K562 (cell line): ENCODE measurements at regions not wholly inside any gene's neighbourhood (a gene's known extent, or its start where the extent isn't known, plus 50 kb on each side); places are given as distances from the start of the nearest gene placed in this dataset.

Experiments
- ATAC-seq: fragments of 200-7000 bp; cut with Tn5 transposase; 3 replicates; pipeline ENCODE4 v1.9.1; 2020; ENCODE audit warnings: moderate library complexity
- BruUV-seq: library from RNA; stranded (reverse); fragments of 400-500 nt; replicated peaks from 2 replicates; lab custom pipeline; 2021; lab: Mats Ljungman, UMichigan
- CTCF ChIA-PET: fragments of 300-600 bp; formaldehyde crosslinking; extraction: SDS; loops from one replicate; lab custom pipeline; 2021; ENCODE audit warnings: low intra/inter-chr PET ratio; lab: Yijun Ruan, JAX
- POLR2A ChIA-PET: fragments of 300-600, 350-650 bp; sonication (Branson Sonifier 250); formaldehyde crosslinking; extraction: SDS; loops from one replicate; lab custom pipeline; 2021; ENCODE audit warnings: antibody characterized with exemption, inconsistent platforms; lab: Yijun Ruan, JAX
- DNase-seq, 4 experiments: peaks; one replicate each; pipeline versions ENCODE4 v3.0.0 to v3.0.0-alpha.2; 2011 to 2018; ENCODE audit warnings: low spot score in 3 of 4, mixed read lengths in 3 of 4; ENCODE audit errors: extremely low read depth in 1 of 4
- FAIRE-seq: peaks from 2 replicates; lab custom pipeline; 2011; peaks lifted over from hg19 to GRCh38; lab: Jason Lieb, UNC
- H2AFZ ChIP-seq: 2 replicates; pipeline ENCODE4 v1.6.0; 2011; ENCODE audit warnings: low read depth, low read length, control low read depth, inconsistent platforms
- H3K27ac ChIP-seq: fragments of 200-600 bp; 3 replicates; pipeline ENCODE4 v1.8.0; 2011; ENCODE audit warnings: low read depth, mild to moderate bottlenecking, control low read depth, inconsistent platforms, low read length, moderate library complexity, mixed read lengths; ENCODE audit errors: extremely low read depth
- H3K27me3 ChIP-seq, 2 experiments: fragments of 300-600 bp in 1 of 2; 2 replicates in 1 of 2; 3 replicates in 1 of 2; pipeline versions ENCODE4 v1.6.0 to v1.8.0; 2011; ENCODE audit warnings: inconsistent platforms in 2 of 2, low read length in 2 of 2, mild to moderate bottlenecking in 1 of 2, mixed read lengths in 1 of 2, moderate library complexity in 1 of 2; ENCODE audit not compliant: control insufficient read depth in 2 of 2, insufficient read depth in 2 of 2
- H3K36me3 ChIP-seq: fragments of 300-600 bp; 3 replicates; pipeline ENCODE4 v1.8.0; 2011; ENCODE audit warnings: mild to moderate bottlenecking, low read length, inconsistent platforms; ENCODE audit not compliant: control insufficient read depth, insufficient read depth
- H3K4me1 ChIP-seq, 2 experiments: fragments of 200-600 bp in 1 of 2; replicated peaks in 1 of 2; 2 replicates in 1 of 2; 3 replicates in 1 of 2; pipeline versions ENCODE4 v1.5.1 to v1.8.0; 2011; ENCODE audit warnings: inconsistent platforms in 2 of 2, low read length in 2 of 2, mild to moderate bottlenecking in 1 of 2, mixed read lengths in 1 of 2, moderate library complexity in 1 of 2; ENCODE audit not compliant: control insufficient read depth in 2 of 2, insufficient read depth in 2 of 2
- H3K4me2 ChIP-seq: 2 replicates; pipeline ENCODE4 v1.6.1; 2011; ENCODE audit warnings: low read length, control low read depth, inconsistent platforms, mixed read lengths; ENCODE audit not compliant: insufficient read depth
- H3K4me3 ChIP-seq: fragments of 200-600 bp; sonication (generic), shearing (Covaris generic); 2 replicates; pipeline ENCODE4 v1.5.1; 2016; ENCODE audit warnings: control low read depth, inconsistent platforms
- H3K79me2 ChIP-seq: fragments of 200-600 bp; 3 replicates; pipeline ENCODE4 v1.8.0; 2011; ENCODE audit warnings: low read length, inconsistent platforms; ENCODE audit not compliant: control insufficient read depth, insufficient read depth
- H3K9ac ChIP-seq, 2 experiments: 2 replicates each; pipeline versions ENCODE4 v1.6.0 to v1.6.1; 2011; ENCODE audit warnings: low read depth in 2 of 2, low read length in 2 of 2, control low read depth in 1 of 2, inconsistent platforms in 1 of 2, mild to moderate bottlenecking in 1 of 2, mixed read lengths in 1 of 2; ENCODE audit not compliant: insufficient read depth in 1 of 2
- H3K9me1 ChIP-seq: one replicate; pipeline ENCODE4 v1.6.0; 2011; ENCODE audit warnings: inconsistent platforms, mild to moderate bottlenecking, low read length, moderate library complexity; ENCODE audit not compliant: control insufficient read depth, insufficient read depth
- H3K9me3 ChIP-seq: replicated peaks from 2 replicates; pipeline ENCODE4 v1.5.1; 2011; ENCODE audit warnings: low read depth, low read length, inconsistent platforms; ENCODE audit not compliant: control insufficient read depth, insufficient read depth
- H4K20me1 ChIP-seq: replicated peaks from 2 replicates; pipeline ENCODE4 v1.6.1; 2011; ENCODE audit warnings: low read length, inconsistent platforms, mixed read lengths; ENCODE audit not compliant: control insufficient read depth, insufficient read depth
- CBFA2T3 ChIP-seq: fragments of 450-650 bp; IDR thresholded peaks from 2 replicates; pipeline ENCODE4 v1.6.1; 2017
- HLTF ChIP-seq: fragments of 450-650 bp; IDR thresholded peaks from 2 replicates; pipeline ENCODE4 v1.6.1; 2016
- LEF1 ChIP-seq: fragments of 450-650 bp; IDR thresholded peaks from 2 replicates; pipeline ENCODE4 v1.6.1; 2016; ENCODE audit warnings: mild to moderate bottlenecking
- RBFOX2 ChIP-seq: fragments of 200-400 bp; formaldehyde crosslinking; IDR thresholded peaks from 2 replicates; pipeline ENCODE4 v1.6.1; 2017; ENCODE audit warnings: low read depth, mild to moderate bottlenecking, low read length, moderate library complexity
- SMAD1 ChIP-seq: fragments of 150-350 bp; IDR thresholded peaks from 2 replicates; pipeline ENCODE4 v1.6.1; 2014; ENCODE audit warnings: low read length, low read depth; ENCODE audit not compliant: partially characterized antibody
- SMARCC2 ChIP-seq: fragments of 450-650 bp; IDR thresholded peaks from 2 replicates; pipeline ENCODE4 v1.6.1; 2017; ENCODE audit warnings: antibody characterized with exemption, moderate library complexity, mild to moderate bottlenecking, low read depth
- ZBTB12 ChIP-seq: fragments of 250-450 bp; sonication (Bioruptor Pico); IDR thresholded peaks from 2 replicates; pipeline ENCODE4 v1.4.0; 2020
- WGBS: fragments of 100-300 bp; shearing (Covaris generic); methylation state at CpG from one replicate; pipeline ENCODE4 v1.1.6; 2016; ENCODE audit warnings: low coverage, mixed read lengths; ENCODE audit not compliant: insufficient coverage; ENCODE audit errors: missing lambda C conversion rate; 5-methylcytosine and 5-hydroxymethylcytosine counted together
- in situ Hi-C: fragments of 300-500 bp; cut with MboI; formaldehyde crosslinking; loops from 4 replicates; pipeline ENCODE4 v1.15.0; 2018; ENCODE audit warnings: inconsistent platforms, mixed read lengths
- intact Hi-C: fragments of 100-400 bp; cut with micrococcal nuclease; formaldehyde crosslinking; loops from 2 replicates; pipeline ENCODE4 v1.14.2; 2022

DNA sequence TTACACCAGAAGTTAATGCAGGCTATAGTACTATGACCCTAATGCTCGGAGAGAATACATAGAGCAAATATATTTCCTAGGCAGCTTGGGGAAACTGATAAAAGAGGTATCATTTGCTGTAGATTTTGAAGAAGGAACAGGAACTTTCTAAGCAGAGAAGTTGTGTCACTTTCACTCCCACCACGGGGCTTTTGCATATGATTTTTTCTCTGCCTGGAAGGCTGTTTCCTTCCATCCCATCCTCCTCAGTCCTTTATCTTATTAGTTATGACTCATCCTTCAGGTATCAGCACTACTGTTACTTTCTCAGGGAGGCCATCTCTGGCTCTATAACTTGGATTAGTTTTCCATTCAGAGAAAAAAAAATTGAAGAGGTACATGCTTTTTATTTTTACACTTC, 2006.1 kb upstream of the WWC1 start (continued):
- no peak for TF ChIP-seq RBFOX2
- TF ChIP-seq HLTF: no peak
- no peak for TF ChIP-seq SMARCC2

- CTCF ChIA-PET: no interaction called here
- Histone ChIP-seq H3K4me3 (no peak overlapping the region), H3K27me3 (no peaks in the 10 kb centered on the region), H2AFZ (no peak overlapping the region), H3K27ac (no peak overlapping the region), H3K79me2 (no peaks in the 10 kb centered on the region), H3K4me1 (no peaks in the 10 kb centered on the region), H3K9me1 (no peaks in the 10 kb centered on the region), H3K36me3 (no peaks in the 10 kb centered on the region), H3K9ac (no peak overlapping the region), H3K4me2 (no peak overlapping the region), H4K20me1 (no peaks in the 10 kb centered on the region), H3K9me3 (no peaks in the 10 kb centered on the region)
- ATAC-seq (no peak), FAIRE-seq (no peak), DNase-seq (no peak)
- intact Hi-C loops: no loop called here
- TF ChIP-seq CBFA2T3 (no peak), SMAD1 (no peak), LEF1 (no peak), ZBTB12 (CRISPR knock-in tag) (no peak)
- 0% methylated on average over 3 of the region's 3 CpGs for WGBS
- BruUV-seq: no TSS peak
- in situ Hi-C loops: no loop called here
- POLR2A ChIA-PET: no interaction called here
Measured at GRCh38 chr5:166286832-166287231, 2004.6 kb upstream of the WWC1 start.
